UCSD-AML1 (cell line): ENCODE measurements at regions not wholly inside any gene's neighbourhood (a gene's known extent, or its start where the extent isn't known, plus 50 kb on each side); places are given as distances from the start of the nearest gene placed in this dataset.

ENCODE experiments used
- DNase-seq: peaks from one replicate; lab custom pipeline; 2025; ENCODE audit not compliant: unreplicated experiment; lab: John Stamatoyannopoulos, UW

GRCh38 chr7:52285689-52286088 lies 749.7 kb upstream of the POM121L12 start:
- no peak for DNase-seq

GRCh38 chr7:52283335-52283734 lies 752.1 kb upstream of the POM121L12 start:
- no peak for DNase-seq

- DNase-seq: no peak
Observed at GRCh38 chr7:52273685-52274610, 761.5 kb upstream of the POM121L12 start.

- DNase-seq: no peak
Observed at GRCh38 chr7:52271703-52272102, 763.7 kb upstream of the POM121L12 start.

GRCh38 chr7:52270301-52270700 lies 765.1 kb upstream of the POM121L12 start:
- DNase-seq: no peak

GRCh38 chr7:52269669-52270068 lies 765.8 kb upstream of the POM121L12 start:
- no peak for DNase-seq

- no peak for DNase-seq
Observed at GRCh38 chr7:52261057-52261456, 774.4 kb upstream of the POM121L12 start.

GRCh38 chr7:52260046-52260665 lies 775.3 kb upstream of the POM121L12 start:
- no peak for DNase-seq

GRCh38 chr7:52257890-52258289 lies 777.5 kb upstream of the POM121L12 start:
- no peak for DNase-seq

- DNase-seq: no peak
Observed at GRCh38 chr7:52254396-52255010, 780.9 kb upstream of the POM121L12 start.

GRCh38 chr7:52253953-52254352 lies 781.5 kb upstream of the POM121L12 start:
- DNase-seq: no peak

- no peak for DNase-seq
Observed at GRCh38 chr7:52249741-52250140, 785.7 kb upstream of the POM121L12 start.

GRCh38 chr7:52247518-52247917 lies 787.9 kb upstream of the POM121L12 start:
- DNase-seq: no peak

- no peak for DNase-seq
Observed at GRCh38 chr7:52243685-52244084, 791.7 kb upstream of the POM121L12 start.

GRCh38 chr7:52233248-52233647 lies 802.2 kb upstream of the POM121L12 start:
- DNase-seq: no peak

GRCh38 chr7:52211930-52212329 lies 823.5 kb upstream of the POM121L12 start:
- no peak for DNase-seq

GRCh38 chr7:52209614-52210013 lies 825.8 kb upstream of the POM121L12 start:
- no peak for DNase-seq

GRCh38 chr7:52197221-52197620 lies 838.2 kb upstream of the POM121L12 start:
- DNase-seq: no peak

- DNase-seq: no peak
Observed at GRCh38 chr7:52195664-52196063, 839.8 kb upstream of the POM121L12 start.

GRCh38 chr7:52189153-52189778 lies 846.2 kb upstream of the POM121L12 start:
- no peak for DNase-seq

GRCh38 chr7:52184006-52184703 lies 851.3 kb upstream of the POM121L12 start:
- DNase-seq: no peak
